ENCODE measurements at regions not wholly inside any gene's neighbourhood (a gene's known extent, or its start where the extent isn't known, plus 50 kb on each side); places are given as distances from the start of the nearest gene placed in this dataset.
"Not testable (repeated sequence)": the region's sequence is repeated elsewhere in the genome, so short reads cannot be mapped to it uniquely, and the experiment has no call there.

- no peak for DNase-seq
- Histone ChIP-seq H3K4me3 (ENCODE audit: control insufficient read depth in 1 of 7, extremely low read depth in 1 of 7, insufficient read depth in 4 of 7, low read depth in 2 of 7, low read length in 6 of 7) (no peak overlapping the region), H3K4me1 (ENCODE audit: control extremely low read depth in 1 of 4, control insufficient read depth in 4 of 4, insufficient read depth in 4 of 4, low read length in 3 of 4) (no peaks in the 10 kb centered on the region), H3K36me3 (ENCODE audit: control insufficient read depth in 4 of 4, insufficient read depth in 4 of 4, low read length in 3 of 4) (no peaks in the 10 kb centered on the region), H3K27ac (ENCODE audit: insufficient read depth in 1 of 2, low read depth in 1 of 2, low read length in 2 of 2, poor library complexity in 1 of 2, severe bottlenecking in 2 of 2) (no peak overlapping the region), H3K27me3 (replicated peaks in 2 of 5; ENCODE audit: control insufficient read depth in 4 of 5, insufficient read depth in 5 of 5, low read length in 4 of 5) (no peaks in the 10 kb centered on the region), H3K9me3 (ENCODE audit: control extremely low read depth in 1 of 5, control insufficient read depth in 4 of 5, insufficient read depth in 2 of 5, low read depth in 1 of 5, low read length in 4 of 5) (peaks cover 0 to 4% (median 0%) of the 10 kb centered on the region in 5 experiments)
- 100% methylated on average over 8 of the region's 8 CpGs for WGBS (ENCODE audit: insufficient coverage)
- POLR2A ChIA-PET, result no interaction called here
- CTCF ChIA-PET, result no interaction called here
These were observed 293.0 kb upstream of the HS6ST1 start for GRCh38 chr2:128611421-128612320.

GRCh38 chr2:128612628-128613027 is 294.0 kb upstream of the HS6ST1 start:
- WGBS (ENCODE audit: insufficient coverage), result 97% methylated on average over 3 of the region's 3 CpGs

DNA sequence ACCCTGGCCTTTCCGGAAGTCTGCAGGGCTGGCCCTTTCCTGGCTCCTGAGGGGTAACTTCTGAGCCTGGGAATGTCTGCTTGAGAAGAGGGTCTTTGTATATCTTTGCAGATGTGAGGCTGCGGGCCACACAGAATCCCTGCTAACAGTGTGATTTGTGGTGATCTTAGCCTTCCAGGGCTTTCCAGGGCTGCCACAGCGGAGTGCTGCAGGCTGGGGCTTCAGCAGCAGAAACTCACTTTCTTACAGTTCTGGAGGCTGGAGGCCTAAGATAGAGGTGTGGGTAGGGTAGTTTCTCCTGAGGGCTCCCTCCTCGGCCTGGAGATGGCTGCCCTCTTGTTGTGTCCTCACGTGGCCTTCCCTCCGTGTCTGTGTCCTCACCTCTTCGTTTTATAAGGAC is 294.7 kb upstream of the HS6ST1 start:
- H3K9me3 ChIP-seq (ENCODE audit: control extremely low read depth in 1 of 5, control insufficient read depth in 4 of 5, insufficient read depth in 2 of 5, low read depth in 1 of 5, low read length in 4 of 5), result peaks cover 0 to 4% (median 0%) of the 10 kb centered on the region in 5 experiments
- H3K36me3 ChIP-seq (ENCODE audit: control insufficient read depth in 4 of 4, insufficient read depth in 4 of 4, low read length in 3 of 4), result no peaks in the 10 kb centered on the region
- H3K4me3 ChIP-seq (ENCODE audit: control insufficient read depth in 1 of 7, extremely low read depth in 1 of 7, insufficient read depth in 4 of 7, low read depth in 2 of 7, low read length in 6 of 7), result no peak overlapping the region
- 100% methylated on average over 1 of the region's 7 CpGs for WGBS (ENCODE audit: insufficient coverage)
- H3K27me3 ChIP-seq (replicated peaks in 2 of 5; ENCODE audit: control insufficient read depth in 4 of 5, insufficient read depth in 5 of 5, low read length in 4 of 5), result no peaks in the 10 kb centered on the region
- CTCF ChIA-PET, result interaction anchor here (0.9 kb wide), 1 partner anchor 9 kb away, joined by 3 read pairs; no protein-coding TSS in a partner anchor
- peaks cover 0 to 3% (median 0%) of the 10 kb centered on the region in 4 experiments for H3K4me1 ChIP-seq (ENCODE audit: control extremely low read depth in 1 of 4, control insufficient read depth in 4 of 4, insufficient read depth in 4 of 4, low read length in 3 of 4)
- no peak for DNase-seq
- POLR2A ChIA-PET, result no interaction called here
- H3K27ac ChIP-seq (ENCODE audit: insufficient read depth in 1 of 2, low read depth in 1 of 2, low read length in 2 of 2, poor library complexity in 1 of 2, severe bottlenecking in 2 of 2), result no peak overlapping the region

More at GRCh38 chr2:128612628-128613027, 294.0 kb upstream of the HS6ST1 start:
- ChIA-PET POLR2A (no interaction called here), CTCF (interaction anchor here (0.9 kb wide), 1 partner anchor 10 kb away, joined by 3 read pairs; no protein-coding TSS in a partner anchor)
- Histone ChIP-seq H3K4me3 (ENCODE audit: control insufficient read depth in 1 of 7, extremely low read depth in 1 of 7, insufficient read depth in 4 of 7, low read depth in 2 of 7, low read length in 6 of 7) (no peak overlapping the region), H3K27ac (ENCODE audit: insufficient read depth in 1 of 2, low read depth in 1 of 2, low read length in 2 of 2, poor library complexity in 1 of 2, severe bottlenecking in 2 of 2) (no peak overlapping the region), H3K4me1 (ENCODE audit: control extremely low read depth in 1 of 4, control insufficient read depth in 4 of 4, insufficient read depth in 4 of 4, low read length in 3 of 4) (peaks cover 0 to 3% (median 0%) of the 10 kb centered on the region in 4 experiments), H3K36me3 (ENCODE audit: control insufficient read depth in 4 of 4, insufficient read depth in 4 of 4, low read length in 3 of 4) (no peaks in the 10 kb centered on the region), H3K27me3 (replicated peaks in 2 of 5; ENCODE audit: control insufficient read depth in 4 of 5, insufficient read depth in 5 of 5, low read length in 4 of 5) (no peaks in the 10 kb centered on the region), H3K9me3 (ENCODE audit: control extremely low read depth in 1 of 5, control insufficient read depth in 4 of 5, insufficient read depth in 2 of 5, low read depth in 1 of 5, low read length in 4 of 5) (peaks cover 0 to 4% (median 0%) of the 10 kb centered on the region in 5 experiments)
- no peak for DNase-seq

- no peak for DNase-seq
- no peaks in the 10 kb centered on the region for H3K36me3 ChIP-seq (ENCODE audit: control insufficient read depth in 4 of 4, insufficient read depth in 4 of 4, low read length in 3 of 4)
- H3K27me3 ChIP-seq (replicated peaks in 2 of 5; ENCODE audit: control insufficient read depth in 4 of 5, insufficient read depth in 5 of 5, low read length in 4 of 5), result no peaks in the 10 kb centered on the region
- H3K4me3 ChIP-seq (ENCODE audit: control insufficient read depth in 1 of 7, extremely low read depth in 1 of 7, insufficient read depth in 4 of 7, low read depth in 2 of 7, low read length in 6 of 7), result no peak overlapping the region
- peaks cover 0 to 3% (median 0%) of the 10 kb centered on the region in 4 experiments for H3K4me1 ChIP-seq (ENCODE audit: control extremely low read depth in 1 of 4, control insufficient read depth in 4 of 4, insufficient read depth in 4 of 4, low read length in 3 of 4)
- CTCF ChIA-PET, result no interaction called here
- WGBS (ENCODE audit: insufficient coverage), result 97% methylated on average over 4 of the region's 4 CpGs
- no peak overlapping the region for H3K27ac ChIP-seq (ENCODE audit: insufficient read depth in 1 of 2, low read depth in 1 of 2, low read length in 2 of 2, poor library complexity in 1 of 2, severe bottlenecking in 2 of 2)
- peaks cover 0 to 4% (median 0%) of the 10 kb centered on the region in 5 experiments for H3K9me3 ChIP-seq (ENCODE audit: control extremely low read depth in 1 of 5, control insufficient read depth in 4 of 5, insufficient read depth in 2 of 5, low read depth in 1 of 5, low read length in 4 of 5)
- POLR2A ChIA-PET, result no interaction called here
These were observed 295.2 kb upstream of the HS6ST1 start for GRCh38 chr2:128613876-128614275.

- H3K4me1 ChIP-seq (ENCODE audit: control extremely low read depth in 1 of 4, control insufficient read depth in 4 of 4, insufficient read depth in 4 of 4, low read length in 3 of 4); H3K9me3 ChIP-seq (ENCODE audit: control extremely low read depth in 1 of 5, control insufficient read depth in 4 of 5, insufficient read depth in 2 of 5, low read depth in 1 of 5, low read length in 4 of 5); DNase-seq; H3K27me3 ChIP-seq (replicated peaks in 2 of 5; ENCODE audit: control insufficient read depth in 4 of 5, insufficient read depth in 5 of 5, low read length in 4 of 5); H3K27ac ChIP-seq (ENCODE audit: insufficient read depth in 1 of 2, low read depth in 1 of 2, low read length in 2 of 2, poor library complexity in 1 of 2, severe bottlenecking in 2 of 2); H3K36me3 ChIP-seq (ENCODE audit: control insufficient read depth in 4 of 4, insufficient read depth in 4 of 4, low read length in 3 of 4); H3K4me3 ChIP-seq (ENCODE audit: control insufficient read depth in 1 of 7, extremely low read depth in 1 of 7, insufficient read depth in 4 of 7, low read depth in 2 of 7, low read length in 6 of 7); POLR2A ChIA-PET; CTCF ChIA-PET: not testable (repeated sequence)
- no CpG with 5 or more reads among the region's 6 CpGs for WGBS (ENCODE audit: insufficient coverage)
These were observed 296.2 kb upstream of the HS6ST1 start for GRCh38 chr2:128614907-128615306.

- H3K36me3 ChIP-seq (ENCODE audit: control insufficient read depth in 4 of 4, insufficient read depth in 4 of 4, low read length in 3 of 4), result no peaks in the 10 kb centered on the region
- no peak overlapping the region for H3K4me3 ChIP-seq (ENCODE audit: control insufficient read depth in 1 of 7, extremely low read depth in 1 of 7, insufficient read depth in 4 of 7, low read depth in 2 of 7, low read length in 6 of 7)
- peaks cover 0 to 3% (median 0%) of the 10 kb centered on the region in 4 experiments for H3K4me1 ChIP-seq (ENCODE audit: control extremely low read depth in 1 of 4, control insufficient read depth in 4 of 4, insufficient read depth in 4 of 4, low read length in 3 of 4)
- CTCF ChIA-PET, result no interaction called here
- H3K27me3 ChIP-seq (replicated peaks in 2 of 5; ENCODE audit: control insufficient read depth in 4 of 5, insufficient read depth in 5 of 5, low read length in 4 of 5), result no peaks in the 10 kb centered on the region
- H3K9me3 ChIP-seq (ENCODE audit: control extremely low read depth in 1 of 5, control insufficient read depth in 4 of 5, insufficient read depth in 2 of 5, low read depth in 1 of 5, low read length in 4 of 5), result peaks cover 0 to 4% (median 0%) of the 10 kb centered on the region in 5 experiments
- no peak for DNase-seq
- H3K27ac ChIP-seq (ENCODE audit: insufficient read depth in 1 of 2, low read depth in 1 of 2, low read length in 2 of 2, poor library complexity in 1 of 2, severe bottlenecking in 2 of 2), result no peak overlapping the region
- POLR2A ChIA-PET, result no interaction called here
- WGBS (ENCODE audit: insufficient coverage), result 82% methylated on average over 7 of the region's 9 CpGs
These were observed 296.9 kb upstream of the HS6ST1 start for GRCh38 chr2:128615571-128615970.

DNA sequence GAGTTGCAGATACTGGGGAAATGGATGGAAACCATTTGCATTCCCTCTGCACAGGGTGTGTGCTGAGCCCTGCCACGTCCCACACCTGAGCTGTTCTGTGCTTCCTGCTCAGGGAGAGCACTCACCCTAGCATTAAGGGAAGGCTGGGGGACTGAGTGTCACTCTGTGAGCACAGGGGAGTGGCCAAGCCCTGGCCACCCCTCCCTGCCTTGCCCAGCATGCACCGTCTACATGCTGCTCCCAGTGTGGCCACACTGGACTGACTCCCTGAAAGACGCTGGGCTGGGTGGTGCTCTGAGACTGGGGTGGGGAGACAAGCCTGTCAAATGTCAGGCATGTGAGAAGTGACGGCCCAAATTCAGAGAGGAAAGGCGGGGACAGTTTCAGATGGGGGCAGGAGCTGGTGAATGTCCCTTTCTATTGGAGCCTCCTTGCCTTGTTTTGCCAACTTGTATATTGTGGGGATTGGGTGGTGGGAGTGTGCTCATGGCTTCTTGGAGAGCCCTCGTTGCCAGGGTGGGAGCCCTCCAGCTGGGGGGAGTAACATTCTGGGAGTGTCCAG is 298.4 kb upstream of the HS6ST1 start:
- ChIA-PET CTCF (no interaction called here), POLR2A (no interaction called here)
- DNase-seq, result no peak
- H3K27ac ChIP-seq (ENCODE audit: insufficient read depth in 1 of 2, low read depth in 1 of 2, low read length in 2 of 2, poor library complexity in 1 of 2, severe bottlenecking in 2 of 2), result no peak overlapping the region
- H3K36me3 ChIP-seq (ENCODE audit: control insufficient read depth in 4 of 4, insufficient read depth in 4 of 4, low read length in 3 of 4), result no peaks in the 10 kb centered on the region
- 84% methylated on average over 6 of the region's 6 CpGs for WGBS (ENCODE audit: insufficient coverage)
- no peak overlapping the region for H3K4me3 ChIP-seq (ENCODE audit: control insufficient read depth in 1 of 7, extremely low read depth in 1 of 7, insufficient read depth in 4 of 7, low read depth in 2 of 7, low read length in 6 of 7)
- H3K9me3 ChIP-seq (ENCODE audit: control extremely low read depth in 1 of 5, control insufficient read depth in 4 of 5, insufficient read depth in 2 of 5, low read depth in 1 of 5, low read length in 4 of 5), result peaks cover 0 to 4% (median 0%) of the 10 kb centered on the region in 5 experiments
- H3K27me3 ChIP-seq (replicated peaks in 2 of 5; ENCODE audit: control insufficient read depth in 4 of 5, insufficient read depth in 5 of 5, low read length in 4 of 5), result no peaks in the 10 kb centered on the region
- H3K4me1 ChIP-seq (ENCODE audit: control extremely low read depth in 1 of 4, control insufficient read depth in 4 of 4, insufficient read depth in 4 of 4, low read length in 3 of 4), result peaks cover 0 to 3% (median 0%) of the 10 kb centered on the region in 4 experiments
